HG03139 (cell line): ENCODE measurements at regions not wholly inside any gene's neighbourhood (a gene's known extent, or its start where the extent isn't known, plus 50 kb on each side); places are given as distances from the start of the nearest gene placed in this dataset.
"Not testable (repeated sequence)": the region's sequence is repeated elsewhere in the genome, so short reads cannot be mapped to it uniquely, and the experiment has no call there.

ENCODE experiments used
- ATAC-seq: cut with Tn5 transposase; IDR thresholded peaks from one replicate; pipeline ENCODE4 v1.9.1; 2021; ENCODE audit not compliant: unreplicated experiment

- ATAC-seq: no peak
Measured at GRCh38 chr7:91355695-91356435, 91.6 kb downstream of the FZD1 start.

GRCh38 chr7:91356915-91357314 is 92.7 kb downstream of the FZD1 start:
- ATAC-seq: no peak

- ATAC-seq: no peak
Measured at GRCh38 chr7:91357379-91357778, 93.1 kb downstream of the FZD1 start.

- ATAC-seq: no peak
Measured at GRCh38 chr7:91357901-91358300, 93.7 kb downstream of the FZD1 start.

- no peak for ATAC-seq
Measured at GRCh38 chr7:91358303-91358702, 94.1 kb downstream of the FZD1 start.

GRCh38 chr7:91365097-91365496 is 100.9 kb downstream of the FZD1 start:
- ATAC-seq: not testable (repeated sequence)

DNA sequence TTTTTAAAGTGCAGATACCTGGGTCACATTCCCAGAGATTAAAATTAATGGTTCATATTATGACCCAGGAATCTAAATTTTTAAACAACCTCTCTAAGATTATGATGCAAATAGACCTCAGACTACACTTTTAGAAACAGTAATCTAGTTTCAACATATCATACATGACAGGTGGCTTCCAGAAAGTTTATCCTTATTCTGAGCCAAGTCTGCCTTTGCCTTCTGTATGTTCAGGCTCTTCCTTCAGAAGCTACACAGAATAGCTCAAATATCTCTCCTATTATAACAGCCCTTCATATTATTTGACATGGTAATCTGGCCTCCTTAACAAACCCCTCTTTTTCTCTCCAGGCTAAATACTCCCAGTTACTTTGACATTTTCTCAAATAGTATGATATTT is 101.9 kb downstream of the FZD1 start:
- no peak for ATAC-seq

GRCh38 chr7:91367812-91368578 is 103.8 kb downstream of the FZD1 start:
- ATAC-seq: no peak

GRCh38 chr7:91372323-91372722 is 108.1 kb downstream of the FZD1 start:
- ATAC-seq: no peak

GRCh38 chr7:91373111-91373800 is 109.0 kb downstream of the FZD1 start:
- ATAC-seq: no peak

- no peak for ATAC-seq
Measured at GRCh38 chr7:91374321-91374989, 110.2 kb downstream of the FZD1 start.

GRCh38 chr7:91375378-91375777 is 111.1 kb downstream of the FZD1 start:
- ATAC-seq: no peak

DNA sequence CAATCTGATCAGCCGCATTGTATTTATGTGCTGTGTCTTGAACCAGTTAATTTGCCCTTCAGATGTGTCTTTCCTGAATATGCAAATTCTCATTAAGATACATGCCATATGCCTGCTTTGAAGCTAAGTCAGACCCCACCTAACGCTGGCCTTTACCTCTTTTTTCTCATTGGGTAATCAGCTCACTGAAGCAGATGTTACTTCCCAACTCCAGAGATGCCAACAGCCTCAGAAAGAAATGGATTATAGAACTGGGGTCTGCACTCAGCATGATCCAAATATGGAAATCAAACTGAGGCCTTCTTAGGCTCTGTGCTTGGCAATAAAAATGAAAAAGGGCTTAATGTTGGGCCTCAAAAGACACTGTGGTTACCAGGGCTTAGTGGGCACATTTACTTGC is 113.9 kb downstream of the FZD1 start:
- ATAC-seq: no peak

DNA sequence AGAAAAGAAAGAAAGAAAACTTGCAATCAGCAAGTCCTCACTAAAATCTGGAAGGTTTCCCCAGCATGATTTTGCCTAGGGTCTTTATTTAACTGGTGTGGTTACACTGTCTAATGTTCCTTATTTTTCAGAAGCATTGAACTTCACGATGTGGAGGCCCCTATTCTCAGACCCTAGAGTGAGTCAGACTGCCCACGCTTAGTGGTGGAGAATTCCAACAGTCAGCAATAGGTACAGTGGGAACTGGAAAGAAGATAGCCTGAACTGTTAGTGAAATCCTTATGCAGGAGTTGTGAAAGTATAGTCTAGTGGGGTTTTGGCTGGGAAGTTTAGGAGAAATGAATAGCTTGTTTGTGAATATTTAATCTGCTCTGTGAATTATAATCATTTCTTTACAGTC is 115.0 kb downstream of the FZD1 start:
- ATAC-seq: no peak

GRCh38 chr7:91379991-91380390 is 115.8 kb downstream of the FZD1 start:
- ATAC-seq: no peak

GRCh38 chr7:91383053-91383904 is 119.0 kb downstream of the FZD1 start:
- no peak for ATAC-seq

DNA sequence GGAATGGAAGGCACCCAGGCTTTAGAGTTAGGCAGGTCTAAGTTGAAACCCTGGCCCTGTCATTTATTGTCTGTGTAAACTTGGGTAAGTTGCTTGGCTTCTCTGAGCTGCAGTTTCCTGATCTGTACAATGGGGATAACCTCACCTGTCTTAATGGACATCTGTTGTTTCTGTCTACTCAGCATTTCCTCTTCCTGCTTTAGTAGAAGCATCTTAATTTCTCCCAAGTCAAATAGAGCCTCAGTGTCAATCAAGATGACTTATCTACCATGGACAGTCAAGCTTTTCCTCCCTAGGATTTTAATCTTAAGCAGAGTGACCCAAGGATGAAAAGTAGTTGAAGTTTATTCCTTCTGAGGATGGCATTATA is 119.7 kb downstream of the FZD1 start:
- ATAC-seq: no peak

GRCh38 chr7:91394757-91395156 is 130.5 kb downstream of the FZD1 start:
- not testable (repeated sequence) for ATAC-seq

- not testable (repeated sequence) for ATAC-seq
Measured at GRCh38 chr7:91395313-91395712, 131.1 kb downstream of the FZD1 start.

DNA sequence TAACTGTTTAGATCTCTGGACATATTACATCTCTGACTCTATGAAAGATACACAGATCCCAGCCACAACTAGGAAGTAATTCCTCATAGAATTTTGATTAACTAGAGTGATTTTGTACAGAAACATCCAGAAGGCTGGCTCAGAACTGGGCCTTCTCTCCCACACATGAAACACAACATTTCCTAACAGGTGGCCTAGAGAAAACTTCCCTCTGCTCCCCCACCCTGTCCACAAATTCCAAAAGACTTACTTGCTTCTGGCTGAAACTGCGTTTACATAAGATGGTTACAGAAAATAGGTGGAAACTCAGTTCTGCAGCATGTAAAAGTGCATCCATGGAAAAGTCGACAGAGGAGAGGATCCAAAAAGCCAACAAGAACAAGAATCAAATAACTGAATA is 132.9 kb downstream of the FZD1 start:
- ATAC-seq: no peak
